ENCODE measurements at regions not wholly inside any gene's neighbourhood (a gene's known extent, or its start where the extent isn't known, plus 50 kb on each side); places are given as distances from the start of the nearest gene placed in this dataset.

GRCh38 chr11:70741085-70741484 lies 342.8 kb downstream of the CTTN start (continued):
- TF ChIP-seq KIAA2018 (CRISPR knock-in tag; IDR thresholded peaks at IDR 0.05; ENCODE audit: borderline replicate concordance): no peak
- no peak for TF ChIP-seq ZNF12 (CRISPR knock-in tag; IDR thresholded peaks at IDR 0.05)
- TF ChIP-seq HDAC2 (CRISPR knock-in tag; IDR thresholded peaks at IDR 0.05): no peak
- no peak for TF ChIP-seq EEA1 (CRISPR knock-in tag; IDR thresholded peaks at IDR 0.05; ENCODE audit: borderline replicate concordance)
- TF ChIP-seq ZNF550 (CRISPR knock-in tag; IDR thresholded peaks at IDR 0.05; ENCODE audit: borderline replicate concordance): no peak
